MM.1S (cell line): ENCODE measurements at regions not wholly inside any gene's neighbourhood (a gene's known extent, or its start where the extent isn't known, plus 50 kb on each side); places are given as distances from the start of the nearest gene placed in this dataset.

Experiments used
- EZH2 ChIP-seq: fragments of 300-600 bp; sonication (generic); optimal IDR thresholded peaks from 2 replicates; pipeline ENCODE3; 2017; ENCODE audit warnings: low read depth, mild to moderate bottlenecking, antibody characterized with exemption, low read length, mixed read lengths
- EZH2phosphoT487 ChIP-seq: fragments of 300-600 bp; sonication (generic); IDR thresholded peaks from 2 replicates; pipeline ENCODE4 v1.6.1; 2018; ENCODE audit warnings: antibody characterized with exemption, low read length
- TF ChIP-seq, protein P1 (sequence below): fragments of 300-600 bp; sonication (generic); IDR thresholded peaks from 2 replicates; pipeline ENCODE4 v1.5.1; 2016; ENCODE audit warnings: antibody characterized with exemption, low read length, mixed read lengths

DNA sequence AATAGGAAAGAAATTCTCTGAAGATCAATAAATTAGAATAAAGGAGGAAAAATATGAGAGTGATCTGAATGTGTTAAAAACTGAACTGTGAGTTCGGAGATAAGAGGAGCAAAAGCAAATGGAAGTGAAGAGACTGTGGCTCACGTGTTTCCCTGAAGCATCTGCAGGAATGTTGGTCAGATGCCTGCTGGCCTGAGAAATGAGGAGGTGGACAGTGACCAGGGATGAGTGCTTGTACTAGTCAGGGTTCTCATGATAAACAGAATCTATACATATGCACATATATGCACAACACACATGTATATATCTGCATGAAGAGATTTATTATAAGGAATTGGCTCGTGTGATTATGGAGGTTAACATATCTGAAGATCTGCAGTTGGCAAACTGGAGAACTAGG, 103.4 kb upstream of the TIAM1 start:
- TF ChIP-seq, protein P1, sequence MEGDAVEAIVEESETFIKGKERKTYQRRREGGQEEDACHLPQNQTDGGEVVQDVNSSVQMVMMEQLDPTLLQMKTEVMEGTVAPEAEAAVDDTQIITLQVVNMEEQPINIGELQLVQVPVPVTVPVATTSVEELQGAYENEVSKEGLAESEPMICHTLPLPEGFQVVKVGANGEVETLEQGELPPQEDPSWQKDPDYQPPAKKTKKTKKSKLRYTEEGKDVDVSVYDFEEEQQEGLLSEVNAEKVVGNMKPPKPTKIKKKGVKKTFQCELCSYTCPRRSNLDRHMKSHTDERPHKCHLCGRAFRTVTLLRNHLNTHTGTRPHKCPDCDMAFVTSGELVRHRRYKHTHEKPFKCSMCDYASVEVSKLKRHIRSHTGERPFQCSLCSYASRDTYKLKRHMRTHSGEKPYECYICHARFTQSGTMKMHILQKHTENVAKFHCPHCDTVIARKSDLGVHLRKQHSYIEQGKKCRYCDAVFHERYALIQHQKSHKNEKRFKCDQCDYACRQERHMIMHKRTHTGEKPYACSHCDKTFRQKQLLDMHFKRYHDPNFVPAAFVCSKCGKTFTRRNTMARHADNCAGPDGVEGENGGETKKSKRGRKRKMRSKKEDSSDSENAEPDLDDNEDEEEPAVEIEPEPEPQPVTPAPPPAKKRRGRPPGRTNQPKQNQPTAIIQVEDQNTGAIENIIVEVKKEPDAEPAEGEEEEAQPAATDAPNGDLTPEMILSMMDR, result no peak
- TF ChIP-seq EZH2phosphoT487 (no peak), EZH2 (no peak)
